Putamen (tissue), 1 donor: ENCODE measurements at regions not wholly inside any gene's neighbourhood (a gene's known extent, or its start where the extent isn't known, plus 50 kb on each side); places are given as distances from the start of the nearest gene placed in this dataset.

Experiments
- DNase-seq: peaks from one replicate; pipeline ENCODE4 v3.0.0-alpha.2; 2016; ENCODE audit warnings: low spot score

- DNase-seq = no peak
Observed at GRCh38 chr3:95926904-95927501, 887.4 kb upstream of the EPHA6 start.

DNA sequence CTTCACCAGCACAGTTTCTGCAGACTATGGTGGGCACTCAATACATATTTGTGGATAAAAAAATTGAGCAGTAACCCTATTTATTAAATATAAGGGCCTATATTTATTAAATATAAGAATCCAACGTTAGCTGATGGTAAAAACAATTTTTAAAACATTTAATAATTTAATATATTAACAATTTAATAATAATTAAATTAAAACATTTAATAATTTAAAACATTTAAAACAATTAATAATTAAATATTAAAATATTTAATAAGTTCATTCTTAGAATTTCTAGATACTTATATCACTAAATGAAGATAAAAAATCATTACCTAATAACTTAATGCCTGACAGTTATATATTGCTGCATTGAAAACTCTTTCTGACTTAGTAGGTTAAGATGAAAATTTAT lies 880.2 kb upstream of the EPHA6 start:
- DNase-seq = no peak

GRCh38 chr3:95939235-95939809 lies 875.1 kb upstream of the EPHA6 start:
- no peak for DNase-seq

- no peak for DNase-seq
Observed at GRCh38 chr3:95965704-95966336, 848.6 kb upstream of the EPHA6 start.

DNA sequence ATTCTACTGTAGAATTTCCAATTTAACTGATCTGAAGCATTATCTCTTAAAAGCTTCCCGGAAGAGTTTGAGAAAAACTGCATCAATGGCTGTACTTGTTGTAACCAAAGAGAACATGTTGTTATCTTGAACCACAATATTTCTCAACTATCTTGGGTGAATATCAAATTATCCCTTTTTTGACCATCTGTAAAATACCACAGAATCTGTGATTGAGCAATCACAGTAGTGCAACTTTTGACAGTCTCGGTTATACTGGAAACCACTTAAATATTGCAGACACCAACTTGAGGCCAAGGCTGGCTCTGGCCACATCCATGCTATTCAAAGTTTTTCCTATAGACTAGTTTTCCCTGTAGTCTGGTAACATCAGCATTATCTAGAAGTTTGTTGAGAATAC lies 842.8 kb upstream of the EPHA6 start:
- DNase-seq = no peak

GRCh38 chr3:95994338-95994737 lies 820.1 kb upstream of the EPHA6 start:
- no peak for DNase-seq

- DNase-seq = no peak
Observed at GRCh38 chr3:96000966-96001365, 813.4 kb upstream of the EPHA6 start.

DNA sequence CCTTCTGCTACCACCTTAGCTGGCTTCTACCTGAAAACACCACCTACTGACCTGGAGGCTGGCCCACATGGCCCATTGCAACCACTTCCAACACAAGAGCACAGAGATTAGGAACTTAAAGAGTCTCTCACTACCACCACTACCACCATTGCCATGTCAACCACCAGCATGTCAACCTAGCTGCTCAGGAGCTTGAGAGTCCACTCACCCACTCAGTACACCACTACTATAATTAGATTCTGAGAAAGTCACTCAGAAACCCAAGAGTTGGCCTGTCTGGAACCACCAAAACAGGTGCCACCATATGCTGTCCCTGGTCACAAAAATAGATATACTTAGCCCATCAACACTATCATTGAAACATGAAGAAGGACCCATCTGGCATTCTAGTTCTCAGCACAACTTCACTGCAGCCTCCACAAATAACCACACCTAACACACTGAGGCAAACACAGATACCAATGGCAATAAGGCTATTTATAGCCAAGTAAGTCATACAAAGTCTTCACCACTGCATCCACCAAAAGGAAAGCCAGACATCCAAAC lies 806.7 kb upstream of the EPHA6 start:
- no peak for DNase-seq

- DNase-seq = no peak
Observed at GRCh38 chr3:96012939-96013338, 801.5 kb upstream of the EPHA6 start.

DNA sequence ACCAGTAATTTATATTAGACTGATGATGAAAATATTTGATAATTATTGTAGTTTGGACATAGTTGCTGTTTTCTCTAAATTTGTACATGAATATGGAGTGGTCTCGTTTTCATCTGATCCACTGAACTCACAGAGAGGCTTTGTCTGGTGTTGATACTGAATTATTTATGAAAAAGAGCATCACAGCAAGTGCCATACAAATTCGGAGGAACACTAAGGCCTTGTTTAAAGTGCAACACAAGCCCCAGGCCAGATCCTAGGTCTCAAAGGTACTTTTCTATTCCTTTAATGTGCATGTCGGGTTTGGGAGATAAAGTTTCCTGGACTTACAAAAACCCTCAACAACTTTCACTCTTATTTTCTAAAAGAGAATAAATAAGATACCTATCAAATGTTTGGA lies 796.8 kb upstream of the EPHA6 start:
- peak; percentile 21 for DNase-seq

GRCh38 chr3:96022676-96023075 lies 791.7 kb upstream of the EPHA6 start:
- DNase-seq = no peak

GRCh38 chr3:96027718-96028117 lies 786.7 kb upstream of the EPHA6 start:
- no peak for DNase-seq

DNA sequence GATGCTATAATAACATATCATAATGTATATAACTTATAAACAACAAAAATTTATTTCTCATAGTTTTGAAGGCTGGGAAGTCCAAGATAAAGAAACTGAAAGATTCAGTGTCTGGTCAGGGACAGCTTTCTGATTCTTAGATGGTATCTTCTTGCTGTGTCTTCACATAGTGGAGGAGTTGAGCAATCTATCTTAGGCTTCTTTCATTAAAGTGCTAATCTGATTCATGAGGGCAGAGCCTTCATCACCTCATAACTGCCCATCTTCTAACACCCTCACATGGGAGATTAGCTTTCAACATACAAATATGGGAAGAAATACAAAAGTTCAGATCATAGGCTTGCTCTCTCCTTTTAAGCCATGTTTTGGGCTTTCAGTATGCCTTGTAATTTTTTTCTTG lies 774.8 kb upstream of the EPHA6 start:
- DNase-seq = no peak

- no peak for DNase-seq
Observed at GRCh38 chr3:96059301-96059700, 755.1 kb upstream of the EPHA6 start.

DNA sequence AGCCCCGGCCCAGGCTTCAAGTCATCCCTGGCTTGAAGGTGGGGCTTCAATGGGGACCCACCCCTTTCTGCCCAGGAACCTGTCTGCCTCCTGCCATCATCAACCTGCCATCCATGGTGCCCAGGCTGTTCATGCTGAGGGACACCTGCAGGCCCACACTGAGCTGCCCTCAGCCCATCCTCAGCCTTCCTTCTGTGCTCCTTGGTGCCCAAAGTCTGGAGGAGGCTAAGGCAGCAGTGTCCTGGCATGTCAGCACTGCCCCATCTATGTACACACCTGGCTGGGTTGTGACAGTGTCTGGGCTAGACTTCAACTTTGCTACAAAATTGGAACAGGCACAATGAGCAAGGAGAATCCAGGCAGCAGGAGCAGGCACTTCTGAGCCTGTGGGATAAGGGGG lies 745.3 kb upstream of the EPHA6 start:
- DNase-seq = no peak

GRCh38 chr3:96070678-96071077 lies 743.7 kb upstream of the EPHA6 start:
- no peak for DNase-seq

- no peak for DNase-seq
Observed at GRCh38 chr3:96071097-96071496, 743.3 kb upstream of the EPHA6 start.

DNA sequence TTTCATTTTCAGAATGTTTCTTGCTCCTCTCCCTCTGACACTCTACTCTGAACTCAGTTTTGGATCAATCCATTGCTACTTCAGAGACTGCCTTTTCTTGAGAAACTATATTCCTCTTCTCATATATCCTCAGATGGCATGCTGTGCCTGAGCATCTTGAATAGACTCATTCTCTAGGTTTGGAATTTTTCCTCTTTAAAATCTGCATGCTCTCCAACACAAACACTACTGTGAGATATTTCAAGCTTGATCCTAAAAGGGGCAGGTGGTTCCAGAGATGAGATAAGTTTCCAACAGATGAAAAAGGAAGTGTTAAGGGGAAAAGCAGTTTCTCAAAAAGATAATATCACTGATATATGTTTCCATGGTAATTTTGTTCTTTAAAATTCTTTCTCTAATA lies 742.2 kb upstream of the EPHA6 start:
- no peak for DNase-seq

GRCh38 chr3:96083610-96084009 lies 730.8 kb upstream of the EPHA6 start:
- no peak for DNase-seq

- DNase-seq = no peak
Observed at GRCh38 chr3:96086018-96086417, 728.4 kb upstream of the EPHA6 start.

DNA sequence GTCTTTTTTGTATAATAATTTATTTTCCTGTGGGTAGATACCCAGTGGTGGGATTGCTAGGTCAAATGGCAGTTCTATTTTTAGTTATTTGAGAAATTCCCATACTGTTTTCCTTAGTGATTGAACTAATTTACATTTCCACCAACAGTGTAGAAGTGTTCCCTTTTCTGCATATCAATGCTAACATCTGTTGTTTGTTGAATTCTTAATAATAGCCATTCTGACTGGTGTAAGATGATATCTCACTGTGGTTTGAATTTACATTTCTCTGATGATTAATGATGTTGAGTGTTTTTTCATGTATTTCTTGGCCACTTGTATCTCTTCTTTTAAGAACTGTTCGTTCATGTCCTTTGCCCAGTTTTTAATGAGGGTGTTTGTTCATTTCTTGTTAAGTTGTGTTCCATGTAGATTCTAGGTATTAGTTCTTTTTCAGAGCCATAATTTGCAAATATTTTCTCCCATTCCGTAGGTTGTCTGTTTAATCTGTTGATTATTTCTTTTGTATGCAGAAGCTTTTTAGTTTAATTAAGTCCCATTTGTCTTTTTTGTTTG lies 713.3 kb upstream of the EPHA6 start:
- no peak for DNase-seq

DNA sequence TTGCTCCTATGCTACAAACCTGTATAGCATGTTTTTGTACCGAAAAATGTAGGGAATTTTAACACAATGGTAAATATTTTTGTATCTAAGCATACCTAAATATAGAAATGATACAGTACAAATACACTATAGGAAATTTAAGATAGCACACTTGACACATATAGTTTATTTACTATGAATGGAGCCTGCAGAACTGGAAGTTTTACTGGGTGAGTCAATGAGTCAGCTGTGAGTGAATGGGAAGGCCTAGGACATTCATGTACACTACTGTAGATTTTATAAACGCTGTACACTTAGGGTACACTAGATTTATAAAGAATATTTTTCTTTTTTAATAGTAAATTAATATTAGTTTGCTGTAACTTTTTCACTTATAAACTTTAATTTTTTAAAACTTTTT lies 707.7 kb upstream of the EPHA6 start:
- DNase-seq = no peak
